Esophagus squamous epithelium (tissue), 4 donors: ENCODE measurements at regions not wholly inside any gene's neighbourhood (a gene's known extent, or its start where the extent isn't known, plus 50 kb on each side); places are given as distances from the start of the nearest gene placed in this dataset.

Experiments
- CTCF ChIP-seq, 6 experiments: fragments of 450-650 bp in 4 of 6; fragments of 200-600 bp in 2 of 6; sonication (generic) in 2 of 6; IDR thresholded peaks; one replicate each; pipeline ENCODE4 v1.5.1; 2016 to 2019; ENCODE audit warnings: antibody characterized with exemption in 6 of 6, mild to moderate bottlenecking in 4 of 6, moderate library complexity in 4 of 6
- POLR2A ChIP-seq, 4 donors: fragments of 450-650 bp; IDR thresholded peaks; one replicate each; pipeline ENCODE4 v1.6.1; 2017; ENCODE audit warnings: antibody characterized with exemption in 4 of 4, mild to moderate bottlenecking in 4 of 4, moderate library complexity in 3 of 4

- no peak for TF ChIP-seq CTCF (IDR thresholded peaks at IDR 0.05)
- TF ChIP-seq POLR2A (IDR thresholded peaks at IDR 0.05) = no peak
These were observed 71.2 kb upstream of the IZUMO3 start for GRCh38 chr9:24616863-24617262.
